H4 (cell line): ENCODE measurements at regions not wholly inside any gene's neighbourhood (a gene's known extent, or its start where the extent isn't known, plus 50 kb on each side); places are given as distances from the start of the nearest gene placed in this dataset.
A peak's percentile ranks its signal among the peaks of the same experiment; 100 is the strongest.
"Not testable (repeated sequence)": the region's sequence is repeated elsewhere in the genome, so short reads cannot be mapped to it uniquely, and the experiment has no call there.

ENCODE experiments used
- DNase-seq: peaks from one replicate; pipeline ENCODE4 v3.0.0-alpha.2; 2015; ENCODE audit warnings: low spot score

- no peak for DNase-seq
Measured at GRCh38 chr5:85841653-85842052, 776.1 kb upstream of the COX7C start.

DNA sequence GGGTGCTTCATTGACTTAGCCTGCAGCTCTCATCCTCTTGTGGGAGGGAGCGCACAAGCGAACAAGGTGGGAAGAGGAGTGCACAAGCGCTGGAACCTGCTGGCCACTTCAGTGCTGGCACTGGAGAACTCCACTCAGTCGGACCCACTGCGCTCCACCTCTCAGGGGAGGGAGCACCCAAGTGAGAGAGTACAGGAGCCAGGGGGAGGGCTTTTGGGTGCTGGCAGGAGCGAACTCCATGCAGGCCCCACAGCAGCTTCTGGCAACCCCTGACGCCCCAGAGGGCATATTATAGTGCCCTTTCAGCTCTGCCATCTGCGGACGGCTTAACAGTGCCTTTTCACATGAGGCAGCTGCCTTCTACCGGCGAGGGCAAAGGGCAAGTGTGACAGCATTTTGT lies 774.2 kb upstream of the COX7C start:
- no peak for DNase-seq

DNA sequence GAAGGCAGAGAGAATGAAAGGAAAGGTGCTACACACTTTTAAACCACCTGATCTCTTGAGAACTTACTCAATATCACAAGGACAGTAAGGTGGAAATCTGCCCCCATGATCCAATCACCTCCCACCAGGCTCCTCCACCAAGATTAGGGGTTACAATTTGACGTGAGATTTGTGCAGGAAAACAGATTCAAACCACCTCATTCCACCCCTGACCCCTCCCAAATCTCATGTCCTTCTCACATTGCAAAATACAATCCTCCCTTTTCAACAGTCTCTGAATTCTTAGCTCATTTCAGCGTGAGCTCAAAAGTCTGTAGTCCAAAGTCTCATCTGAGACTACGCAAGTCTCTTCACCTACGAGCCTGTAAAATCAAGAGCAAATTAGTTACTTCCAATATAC lies 768.3 kb upstream of the COX7C start:
- DNase-seq = no peak

DNA sequence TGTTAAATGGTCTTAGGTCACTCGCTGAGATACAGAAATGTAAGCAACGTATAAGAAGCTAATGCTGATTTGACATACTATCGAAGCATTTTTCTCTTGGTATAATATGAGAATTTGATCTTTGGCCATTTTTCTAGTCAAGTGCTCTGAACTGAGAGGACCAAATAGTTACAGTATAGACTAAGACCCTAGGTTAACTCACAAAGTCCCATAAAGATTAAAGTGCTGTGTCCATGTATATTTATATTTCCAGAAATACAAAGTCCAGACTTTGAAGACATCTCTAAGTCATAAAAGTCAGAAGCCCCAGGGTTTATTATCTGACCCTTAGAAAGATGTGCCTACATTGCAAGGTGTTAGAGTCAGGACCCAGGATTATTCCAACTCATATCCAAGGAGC lies 752.4 kb upstream of the COX7C start:
- DNase-seq = no peak

- DNase-seq = no peak
Measured at GRCh38 chr5:85868070-85868469, 749.7 kb upstream of the COX7C start.

DNA sequence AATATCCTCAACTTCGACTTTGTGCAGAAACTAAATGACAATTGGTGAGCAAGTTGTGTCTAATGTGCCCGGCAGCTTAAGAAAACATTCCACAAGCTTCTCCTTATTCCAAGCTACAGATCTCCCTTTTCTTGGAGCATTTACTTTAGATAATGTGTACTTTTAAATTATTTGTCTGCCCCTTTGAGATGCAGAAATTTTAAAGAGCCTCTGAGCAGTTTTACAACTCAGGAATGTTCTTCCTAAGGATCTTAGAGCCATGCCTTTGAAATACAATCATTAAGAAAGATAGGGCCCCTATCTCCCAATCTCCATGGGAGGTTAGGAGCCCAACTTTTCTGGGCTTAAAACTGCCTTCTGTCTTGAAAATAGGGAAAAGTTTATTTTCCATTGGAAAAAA lies 723.7 kb upstream of the COX7C start:
- no peak for DNase-seq

DNA sequence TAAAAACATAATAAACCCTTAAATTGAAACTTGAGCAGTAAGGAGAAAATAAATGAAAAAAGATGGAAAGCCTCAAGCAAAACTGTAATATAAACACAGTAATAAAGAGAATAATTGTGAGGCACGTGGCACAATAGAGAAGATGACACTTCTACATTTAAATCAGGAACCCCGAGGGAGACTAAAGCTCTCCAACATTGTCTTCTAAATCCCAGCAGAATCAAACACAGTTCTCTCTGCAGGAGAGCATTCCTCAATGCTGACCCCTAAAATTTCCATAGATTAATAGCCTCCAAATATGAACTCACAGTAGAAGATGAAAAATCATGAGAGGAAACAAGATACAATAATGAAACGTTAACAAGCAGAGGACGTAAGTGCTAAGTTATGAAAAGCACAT lies 721.2 kb upstream of the COX7C start:
- no peak for DNase-seq

DNA sequence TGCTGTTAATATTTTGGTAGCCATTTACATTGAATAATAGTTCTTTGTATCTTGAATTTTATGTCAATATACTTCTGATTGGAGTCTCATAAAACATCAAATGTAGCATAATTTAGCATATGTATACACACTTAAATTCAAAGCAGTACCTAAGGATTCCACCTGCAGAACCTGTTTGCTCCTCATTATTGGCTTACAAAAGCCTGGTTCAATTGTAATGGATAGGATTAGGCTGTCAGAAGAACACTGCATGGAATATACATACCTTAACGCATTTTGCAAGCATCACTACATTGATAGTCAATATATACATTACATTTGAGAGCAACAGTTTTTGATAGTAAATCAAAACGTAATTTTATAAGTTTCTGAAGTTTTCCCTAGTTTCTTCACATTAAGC lies 711.3 kb upstream of the COX7C start:
- DNase-seq = no peak

GRCh38 chr5:85910335-85910734 lies 707.4 kb upstream of the COX7C start:
- no peak for DNase-seq

DNA sequence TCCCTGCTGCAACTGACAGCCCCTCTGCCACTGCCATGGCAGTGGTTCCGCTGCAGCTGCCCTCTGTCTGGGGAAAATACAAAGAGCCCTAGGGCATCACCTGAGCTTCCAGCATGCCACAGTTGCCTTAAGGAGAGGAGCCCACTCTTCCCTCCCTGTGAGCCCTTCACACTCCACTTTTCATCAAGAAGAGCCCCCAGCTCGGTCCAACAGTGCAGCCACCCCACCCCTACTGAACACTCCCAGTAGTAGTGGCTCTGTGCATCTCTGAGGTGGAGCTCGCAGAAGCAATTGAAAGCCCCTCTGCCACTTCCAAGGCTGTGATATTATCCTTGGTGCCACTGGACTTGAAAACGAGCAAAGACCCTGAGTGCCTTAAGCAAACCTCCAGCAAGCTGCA lies 696.8 kb upstream of the COX7C start:
- DNase-seq = no peak

GRCh38 chr5:85921590-85921989 lies 696.2 kb upstream of the COX7C start:
- DNase-seq = peak; percentile 17

DNA sequence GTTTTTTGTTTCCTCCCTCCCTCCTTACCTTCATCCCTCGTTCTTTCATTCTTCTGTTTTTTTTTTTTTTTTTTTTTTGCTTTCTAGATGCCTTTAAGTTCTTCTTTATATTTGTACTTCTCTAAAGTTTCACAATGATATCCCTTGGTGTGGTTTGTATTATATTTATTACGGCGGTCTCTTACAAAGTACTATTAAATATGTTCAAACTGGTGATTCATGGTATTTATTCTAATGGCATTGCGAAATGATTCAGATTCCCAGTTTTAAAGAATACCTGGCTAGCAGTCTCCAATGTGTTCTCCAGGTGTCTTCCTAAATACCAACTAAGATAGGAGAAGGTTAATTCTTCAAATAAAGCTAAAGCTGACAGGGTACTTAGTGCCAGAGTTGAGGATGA lies 690.1 kb upstream of the COX7C start:
- no peak for DNase-seq

- DNase-seq = no peak
Measured at GRCh38 chr5:85929713-85930112, 688.0 kb upstream of the COX7C start.

DNA sequence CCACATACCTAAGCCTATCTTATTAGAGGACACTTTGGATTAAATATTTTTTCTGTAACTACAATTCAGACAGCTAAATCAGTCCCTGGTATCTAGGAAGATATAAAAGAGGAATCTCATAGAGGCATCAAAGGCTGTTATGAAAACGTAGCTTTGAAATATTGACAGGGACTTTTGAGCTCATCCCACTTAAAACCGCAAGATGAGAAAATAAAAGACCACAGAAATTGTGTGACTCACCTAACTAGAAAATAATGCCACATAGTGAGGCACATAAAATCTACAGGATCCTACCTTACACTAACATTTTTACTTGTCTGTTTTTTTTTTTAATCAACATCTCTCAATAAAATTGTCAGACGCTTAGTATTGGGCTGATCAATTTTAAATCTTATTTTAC lies 686.5 kb upstream of the COX7C start:
- no peak for DNase-seq

DNA sequence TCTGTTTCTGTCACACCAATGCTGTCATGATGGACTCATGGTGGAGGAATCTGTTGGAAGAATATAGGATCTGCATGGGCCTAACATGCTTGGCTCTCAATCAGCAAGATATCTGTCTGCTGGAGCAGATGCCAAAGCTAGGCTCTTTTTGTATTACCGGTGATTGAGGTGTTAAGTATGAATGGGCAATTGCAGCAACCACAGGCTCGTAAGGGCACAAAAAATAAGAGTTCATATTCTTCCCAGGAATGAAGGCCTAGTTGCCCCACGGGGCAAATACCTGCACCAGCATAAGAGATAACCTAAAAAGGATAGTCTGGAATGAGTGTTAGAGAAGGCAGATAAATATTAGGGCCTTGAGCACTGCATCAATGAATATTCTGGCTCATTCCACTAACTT lies 679.5 kb upstream of the COX7C start:
- DNase-seq = no peak

DNA sequence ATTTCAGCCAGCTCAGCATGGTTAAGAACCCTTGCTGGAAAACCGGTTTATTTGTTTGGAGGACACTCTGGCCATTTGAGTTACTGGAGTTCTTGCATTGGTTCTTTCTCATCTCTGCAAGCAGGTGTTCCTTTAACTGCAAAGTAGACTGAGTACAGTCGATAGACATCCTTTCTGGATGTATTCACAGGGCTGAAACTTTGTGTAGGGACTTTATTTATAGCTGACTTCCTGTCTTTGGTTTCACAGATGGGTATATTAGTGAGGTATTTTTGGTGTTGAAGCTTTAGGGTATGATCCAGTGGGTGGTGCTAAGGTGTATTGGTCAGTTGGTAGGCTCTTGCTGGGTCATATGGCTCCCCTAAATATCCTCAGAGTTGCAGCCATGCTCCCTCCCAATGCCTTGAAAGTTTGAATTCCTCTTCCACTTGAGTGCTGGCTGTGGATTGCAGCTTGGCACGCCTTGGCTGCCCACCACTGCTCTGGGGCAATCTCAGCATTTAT lies 666.0 kb upstream of the COX7C start:
- no peak for DNase-seq

GRCh38 chr5:85952680-85953079 lies 665.1 kb upstream of the COX7C start:
- no peak for DNase-seq

DNA sequence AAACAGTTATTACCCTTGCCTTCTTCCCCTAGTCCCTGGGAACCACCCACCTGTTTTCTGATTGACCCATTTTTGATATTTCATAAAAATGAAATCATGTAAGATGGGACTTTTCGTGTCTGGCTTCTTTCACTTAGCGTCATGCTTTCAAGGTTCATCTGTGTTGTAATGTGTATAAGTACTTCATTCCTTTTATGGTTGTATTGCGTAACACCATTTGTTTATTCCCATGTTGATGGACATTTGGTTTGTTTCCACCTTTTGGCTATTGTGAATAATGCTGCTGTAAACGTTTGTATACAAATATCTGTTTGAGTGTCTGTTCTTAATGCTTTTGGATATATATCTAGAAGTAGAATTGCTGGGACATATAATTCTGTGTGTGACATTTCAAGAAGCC lies 650.1 kb upstream of the COX7C start:
- DNase-seq = no peak

GRCh38 chr5:85972539-85972938 lies 645.2 kb upstream of the COX7C start:
- DNase-seq = no peak

- no peak for DNase-seq
Measured at GRCh38 chr5:85985167-85985566, 632.6 kb upstream of the COX7C start.

GRCh38 chr5:85990998-85991397 lies 626.7 kb upstream of the COX7C start:
- no peak for DNase-seq

- DNase-seq = not testable (repeated sequence)
Measured at GRCh38 chr5:85994653-85995052, 623.1 kb upstream of the COX7C start.

- no peak for DNase-seq
Measured at GRCh38 chr5:85998656-85999055, 619.1 kb upstream of the COX7C start.

DNA sequence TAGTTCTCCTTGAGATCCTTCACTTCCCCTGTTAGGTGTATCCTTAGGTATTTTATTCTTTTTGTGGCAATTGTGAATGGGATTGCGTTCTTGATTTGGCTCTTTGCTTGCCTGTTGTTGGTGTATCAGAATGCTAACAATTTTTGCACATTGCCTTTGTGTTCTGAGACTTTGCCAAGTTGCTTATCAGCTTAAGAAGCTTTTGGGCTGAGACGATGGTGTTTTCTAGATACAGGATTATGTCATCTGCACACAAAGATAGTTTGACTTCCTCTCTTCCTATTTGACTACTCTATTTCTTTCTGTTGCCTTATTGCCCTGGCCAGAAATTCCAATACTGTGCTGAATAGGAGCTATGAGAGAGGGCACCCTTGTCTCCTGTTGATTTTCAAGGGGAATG lies 609.4 kb upstream of the COX7C start:
- DNase-seq = no peak

DNA sequence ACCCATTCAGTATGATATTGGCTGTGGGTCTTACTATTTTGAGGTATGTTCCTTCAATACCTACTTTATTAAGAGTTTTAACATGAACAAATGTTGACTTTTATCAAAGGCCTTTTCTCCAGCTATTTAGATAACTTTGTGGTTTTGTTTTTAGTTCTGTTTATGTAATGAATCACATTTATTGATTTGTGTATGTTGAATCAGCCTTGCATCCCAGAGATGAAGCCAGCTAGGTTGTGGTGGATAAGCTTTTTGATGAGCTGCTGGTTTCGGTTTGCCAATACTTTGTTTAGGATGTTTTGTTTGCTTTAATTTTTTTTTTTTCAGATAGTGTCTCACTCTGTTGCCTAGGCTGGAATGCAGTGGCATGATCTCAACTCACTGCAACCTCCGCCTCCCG lies 609.0 kb upstream of the COX7C start:
- no peak for DNase-seq
